ENCODE measurements at regions not wholly inside any gene's neighbourhood (a gene's known extent, or its start where the extent isn't known, plus 50 kb on each side); places are given as distances from the start of the nearest gene placed in this dataset.

DNA sequence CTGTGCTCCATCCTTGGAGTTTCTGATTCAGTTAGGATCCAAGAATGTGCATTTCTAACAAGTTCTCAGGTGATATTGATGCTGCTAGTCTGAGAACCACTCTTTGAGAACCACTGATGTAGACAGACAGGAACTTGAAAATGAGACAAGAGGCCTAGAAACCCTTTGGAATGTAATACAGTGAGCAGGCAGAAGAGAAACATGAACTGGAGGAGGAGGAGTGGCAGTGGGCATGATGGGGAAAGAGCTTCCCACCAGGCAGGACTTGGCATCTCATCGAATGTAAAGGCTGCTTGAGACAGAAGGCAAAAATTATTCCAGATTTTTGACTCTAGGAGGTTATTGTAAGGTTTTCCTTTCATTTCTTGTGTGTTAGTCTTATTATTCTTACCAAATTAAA, 295.8 kb upstream of the SGCD start:
- peaks cover 28% of the 10 kb centered on the region for H3K27me3 Mint-ChIP-seq (ENCODE audit: low read depth)
- ATAC-seq, result no peak
- CTCF ChIA-PET, result no interaction called here
- TF ChIP-seq CDX4 (CRISPR knock-in tag; IDR thresholded peaks at IDR 0.05; ENCODE audit: borderline replicate concordance) (no peak), SMAD3 (CRISPR knock-in tag; IDR thresholded peaks at IDR 0.05; ENCODE audit: borderline replicate concordance) (no peak), E2F5 (CRISPR knock-in tag; IDR thresholded peaks at IDR 0.05) (no peak), ELF4 (CRISPR knock-in tag; IDR thresholded peaks at IDR 0.05; ENCODE audit: low read depth) (no peak)
- H3K27ac Mint-ChIP-seq, result no peak overlapping the region
- peaks cover 25% of the 10 kb centered on the region for H3K4me1 Mint-ChIP-seq
- H3K9me3 Mint-ChIP-seq, result peaks cover 6% of the 10 kb centered on the region
- no peak for DNase-seq (ENCODE audit: low spot score)
- POLR2A ChIA-PET, result no interaction called here
- no peaks in the 10 kb centered on the region for H3K36me3 Mint-ChIP-seq
- no peak overlapping the region for H3K4me3 Mint-ChIP-seq

DNA sequence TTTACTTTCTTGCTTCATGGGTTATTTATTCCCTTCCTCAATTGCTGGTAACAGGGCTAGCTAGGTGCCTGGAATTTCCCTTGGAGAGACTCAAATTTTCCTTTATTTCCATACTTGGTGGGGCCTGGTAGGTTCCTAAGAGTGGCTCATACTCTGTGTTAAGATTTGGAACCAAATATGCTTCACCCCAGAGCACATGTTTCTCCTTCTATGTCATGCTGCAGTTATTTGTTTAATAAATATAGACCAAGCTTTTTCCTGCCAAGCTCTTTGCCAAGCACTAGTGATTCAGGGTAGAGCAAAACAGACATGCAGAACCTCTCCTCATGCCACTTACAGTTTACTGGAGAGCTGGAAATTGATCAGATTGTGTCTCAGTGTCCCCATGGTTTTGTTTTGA, 290.3 kb upstream of the SGCD start:
- peaks cover 30% of the 10 kb centered on the region for H3K4me1 Mint-ChIP-seq
- DNase-seq (ENCODE audit: low spot score), result no peak
- peaks cover 6% of the 10 kb centered on the region; the same call in 1 of the 2 replicates for H3K36me3 Mint-ChIP-seq
- ATAC-seq, result no peak
- peaks cover 14% of the 10 kb centered on the region for H3K9me3 Mint-ChIP-seq
- H3K27ac Mint-ChIP-seq, result no peak overlapping the region
- TF ChIP-seq, protein P1, sequence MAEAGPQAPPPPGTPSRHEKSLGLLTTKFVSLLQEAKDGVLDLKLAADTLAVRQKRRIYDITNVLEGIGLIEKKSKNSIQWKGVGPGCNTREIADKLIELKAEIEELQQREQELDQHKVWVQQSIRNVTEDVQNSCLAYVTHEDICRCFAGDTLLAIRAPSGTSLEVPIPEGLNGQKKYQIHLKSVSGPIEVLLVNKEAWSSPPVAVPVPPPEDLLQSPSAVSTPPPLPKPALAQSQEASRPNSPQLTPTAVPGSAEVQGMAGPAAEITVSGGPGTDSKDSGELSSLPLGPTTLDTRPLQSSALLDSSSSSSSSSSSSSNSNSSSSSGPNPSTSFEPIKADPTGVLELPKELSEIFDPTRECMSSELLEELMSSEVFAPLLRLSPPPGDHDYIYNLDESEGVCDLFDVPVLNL (CRISPR knock-in tag; IDR thresholded peaks at IDR 0.05; ENCODE audit: borderline replicate concordance, low read depth), result no peak
- TF ChIP-seq, protein P2, sequence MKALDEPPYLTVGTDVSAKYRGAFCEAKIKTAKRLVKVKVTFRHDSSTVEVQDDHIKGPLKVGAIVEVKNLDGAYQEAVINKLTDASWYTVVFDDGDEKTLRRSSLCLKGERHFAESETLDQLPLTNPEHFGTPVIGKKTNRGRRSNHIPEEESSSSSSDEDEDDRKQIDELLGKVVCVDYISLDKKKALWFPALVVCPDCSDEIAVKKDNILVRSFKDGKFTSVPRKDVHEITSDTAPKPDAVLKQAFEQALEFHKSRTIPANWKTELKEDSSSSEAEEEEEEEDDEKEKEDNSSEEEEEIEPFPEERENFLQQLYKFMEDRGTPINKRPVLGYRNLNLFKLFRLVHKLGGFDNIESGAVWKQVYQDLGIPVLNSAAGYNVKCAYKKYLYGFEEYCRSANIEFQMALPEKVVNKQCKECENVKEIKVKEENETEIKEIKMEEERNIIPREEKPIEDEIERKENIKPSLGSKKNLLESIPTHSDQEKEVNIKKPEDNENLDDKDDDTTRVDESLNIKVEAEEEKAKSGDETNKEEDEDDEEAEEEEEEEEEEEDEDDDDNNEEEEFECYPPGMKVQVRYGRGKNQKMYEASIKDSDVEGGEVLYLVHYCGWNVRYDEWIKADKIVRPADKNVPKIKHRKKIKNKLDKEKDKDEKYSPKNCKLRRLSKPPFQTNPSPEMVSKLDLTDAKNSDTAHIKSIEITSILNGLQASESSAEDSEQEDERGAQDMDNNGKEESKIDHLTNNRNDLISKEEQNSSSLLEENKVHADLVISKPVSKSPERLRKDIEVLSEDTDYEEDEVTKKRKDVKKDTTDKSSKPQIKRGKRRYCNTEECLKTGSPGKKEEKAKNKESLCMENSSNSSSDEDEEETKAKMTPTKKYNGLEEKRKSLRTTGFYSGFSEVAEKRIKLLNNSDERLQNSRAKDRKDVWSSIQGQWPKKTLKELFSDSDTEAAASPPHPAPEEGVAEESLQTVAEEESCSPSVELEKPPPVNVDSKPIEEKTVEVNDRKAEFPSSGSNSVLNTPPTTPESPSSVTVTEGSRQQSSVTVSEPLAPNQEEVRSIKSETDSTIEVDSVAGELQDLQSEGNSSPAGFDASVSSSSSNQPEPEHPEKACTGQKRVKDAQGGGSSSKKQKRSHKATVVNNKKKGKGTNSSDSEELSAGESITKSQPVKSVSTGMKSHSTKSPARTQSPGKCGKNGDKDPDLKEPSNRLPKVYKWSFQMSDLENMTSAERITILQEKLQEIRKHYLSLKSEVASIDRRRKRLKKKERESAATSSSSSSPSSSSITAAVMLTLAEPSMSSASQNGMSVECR (CRISPR knock-in tag; IDR thresholded peaks at IDR 0.05; ENCODE audit: borderline replicate concordance), result no peak
- no peak for TF ChIP-seq CDX4 (CRISPR knock-in tag; IDR thresholded peaks at IDR 0.05; ENCODE audit: borderline replicate concordance)
- TF ChIP-seq ZNF121 (CRISPR knock-in tag; IDR thresholded peaks at IDR 0.05), result no peak
- TF ChIP-seq E2F5 (CRISPR knock-in tag; IDR thresholded peaks at IDR 0.05), result no peak
- TF ChIP-seq KAT7 (CRISPR knock-in tag; IDR thresholded peaks at IDR 0.05; ENCODE audit: borderline replicate concordance), result no peak
- no peak for TF ChIP-seq HMGXB4 (CRISPR knock-in tag; IDR thresholded peaks at IDR 0.05)
- TF ChIP-seq RELA (CRISPR knock-in tag; IDR thresholded peaks at IDR 0.05; ENCODE audit: borderline replicate concordance), result no peak
- TF ChIP-seq PREB (CRISPR knock-in tag; IDR thresholded peaks at IDR 0.05; ENCODE audit: borderline replicate concordance), result no peak
- H3K27me3 Mint-ChIP-seq (ENCODE audit: low read depth), result peaks cover 55% of the 10 kb centered on the region
- CTCF ChIA-PET, result no interaction called here
- no peak overlapping the region for H3K4me3 Mint-ChIP-seq
- POLR2A ChIA-PET, result no interaction called here
